Right lobe of liver (tissue), 6 donors: ENCODE measurements at regions not wholly inside any gene's neighbourhood (a gene's known extent, or its start where the extent isn't known, plus 50 kb on each side); places are given as distances from the start of the nearest gene placed in this dataset.
"Not testable (repeated sequence)": the region's sequence is repeated elsewhere in the genome, so short reads cannot be mapped to it uniquely, and the experiment has no call there.

Experiments used
- ATAC-seq, 4 donors: fragments of 200-7000 bp; cut with Tn5 transposase; one replicate each; pipeline ENCODE4 v1.9.1; 2020; ENCODE audit warnings: mild to moderate bottlenecking in 4 of 4, moderate library complexity in 4 of 4
- DNase-seq, 3 donors: peaks; one replicate each; pipeline ENCODE4 v3.0.0-alpha.2; 2020
- H3K27ac ChIP-seq, 3 donors: fragments of 200-600 bp; one replicate each; pipeline ENCODE4 v1.8.0; 2022
- H3K27me3 ChIP-seq, 2 donors: fragments of 200-600 bp; one replicate each; pipeline ENCODE4 v1.8.0; 2022
- H3K36me3 ChIP-seq, 4 donors: fragments of 200-600 bp; sonication (generic) in 1 of 4; one replicate each; pipeline versions ENCODE4 v1.5.1 to v1.8.0; 2017 to 2022; ENCODE audit warnings: control low read depth in 1 of 4
- H3K4me1 ChIP-seq, 4 donors: fragments of 200-600 bp; sonication (generic) in 1 of 4; one replicate each; pipeline versions ENCODE4 v1.5.1 to v1.8.0; 2017 to 2022; ENCODE audit warnings: control low read depth in 1 of 4
- H3K4me3 ChIP-seq, 3 donors: fragments of 200-600 bp; one replicate each; pipeline ENCODE4 v1.8.0; 2022
- H3K9me3 ChIP-seq, 4 donors: fragments of 200-600 bp; sonication (generic) in 1 of 4; one replicate each; pipeline versions ENCODE4 v1.5.1 to v1.8.0; 2017 to 2022; ENCODE audit warnings: control low read depth in 1 of 4
- CTCF ChIP-seq, 4 donors: fragments of 200-600 bp in 3 of 4; fragments of 450-650 bp in 1 of 4; IDR thresholded peaks; one replicate each; pipeline versions ENCODE4 v1.5.1 to v1.8.0; 2016 to 2022; ENCODE audit warnings: antibody characterized with exemption in 4 of 4, mild to moderate bottlenecking in 2 of 4
- POLR2A ChIP-seq: fragments of 450-650 bp; IDR thresholded peaks from one replicate; pipeline ENCODE4 v1.6.1; 2017; ENCODE audit warnings: antibody characterized with exemption, mild to moderate bottlenecking
- WGBS: methylation state at CpG from one replicate; pipeline ENCODE4 v1.1.6; 2018; ENCODE audit warnings: low coverage, low lambda C conversion rate; ENCODE audit not compliant: insufficient coverage; ENCODE audit errors: missing lambda C conversion rate; 5-methylcytosine and 5-hydroxymethylcytosine counted together
- intact Hi-C, 2 donors: fragments of 100-400 bp; cut with DNase I; formaldehyde crosslinking; loops; one replicate each; pipeline versions ENCODE4 v1.11.2 to v1.14.1; 2022
- donor health status: DM: no; HTN: yes; CAD: no.
- donor health status: DM: no; HTN: no; CAD: no.
- donor health status: DM: no; HTN: no; CAD: no.
- donor health status: DM: no; HTN: yes; CAD: no.
- donor health status: DM: no; HTN: yes; CAD: no.

GRCh38 chr1:203565981-203566380, 60.7 kb upstream of the ATP2B4 start:
- no peaks in the 10 kb centered on the region for H3K27me3 ChIP-seq
- H3K36me3 ChIP-seq = no peaks in the 10 kb centered on the region
- no peaks in the 10 kb centered on the region for H3K4me1 ChIP-seq
- no peak overlapping the region for H3K27ac ChIP-seq
- no peak overlapping the region for H3K4me3 ChIP-seq
- intact Hi-C loops = no loop called here
- no peak for TF ChIP-seq POLR2A
- no peak for TF ChIP-seq CTCF (IDR thresholded peaks at IDR 0.05)
- DNase-seq = no peak
- H3K9me3 ChIP-seq = no peaks in the 10 kb centered on the region
- ATAC-seq = no peak
- WGBS = 75% methylated on average over 4 of the region's 4 CpGs

- H3K4me3 ChIP-seq = not testable (repeated sequence)
These were observed 59.7 kb upstream of the ATP2B4 start for GRCh38 chr1:203566966-203567365.

GRCh38 chr1:203567596-203567995, 59.0 kb upstream of the ATP2B4 start:
- Histone ChIP-seq H3K4me3 (no peak overlapping the region), H3K36me3 (no peaks in the 10 kb centered on the region), H3K4me1 (no peaks in the 10 kb centered on the region), H3K27me3 (no peaks in the 10 kb centered on the region), H3K9me3 (no peaks in the 10 kb centered on the region), H3K27ac (no peak overlapping the region)
- no peak for DNase-seq
- 40% methylated on average over 1 of the region's 5 CpGs for WGBS
- intact Hi-C loops = no loop called here
- TF ChIP-seq POLR2A = no peak
- no peak for TF ChIP-seq CTCF (IDR thresholded peaks at IDR 0.05)
- no peak for ATAC-seq

More at GRCh38 chr1:203566966-203567365, 59.7 kb upstream of the ATP2B4 start:
- H3K4me1 ChIP-seq, H3K27me3 ChIP-seq, ATAC-seq, H3K27ac ChIP-seq, intact Hi-C loops, DNase-seq, H3K9me3 ChIP-seq, H3K36me3 ChIP-seq: not testable (repeated sequence)
- WGBS = 78% methylated on average over 11 of the region's 11 CpGs

GRCh38 chr1:203569490-203570318, 56.9 kb upstream of the ATP2B4 start:
- ATAC-seq (no peak), DNase-seq (no peak)
- no peaks in the 10 kb centered on the region for H3K9me3 ChIP-seq
- H3K27me3 ChIP-seq = no peaks in the 10 kb centered on the region
- H3K4me3 ChIP-seq = no peak overlapping the region
- no peaks in the 10 kb centered on the region for H3K4me1 ChIP-seq
- intact Hi-C loops = no loop called here
- no peak overlapping the region for H3K27ac ChIP-seq
- 40% methylated on average over 3 of the region's 12 CpGs for WGBS
- TF ChIP-seq POLR2A (no peak), CTCF (IDR thresholded peaks at IDR 0.05) (no peak)
- H3K36me3 ChIP-seq = no peaks in the 10 kb centered on the region

- no peaks in the 10 kb centered on the region for H3K4me1 ChIP-seq
- DNase-seq (no peak), ATAC-seq (no peak)
- intact Hi-C loops = no loop called here
- no peak overlapping the region for H3K4me3 ChIP-seq
- TF ChIP-seq POLR2A (no peak), CTCF (IDR thresholded peaks at IDR 0.05) (no peak)
- H3K27ac ChIP-seq = no peak overlapping the region
- WGBS = 50% methylated on average over 2 of the region's 3 CpGs
- H3K9me3 ChIP-seq = no peaks in the 10 kb centered on the region
- no peaks in the 10 kb centered on the region for H3K36me3 ChIP-seq
- no peaks in the 10 kb centered on the region for H3K27me3 ChIP-seq
These were observed 55.8 kb upstream of the ATP2B4 start for GRCh38 chr1:203570805-203571204.
